MCF 10A (cell line): ENCODE measurements at regions not wholly inside any gene's neighbourhood (a gene's known extent, or its start where the extent isn't known, plus 50 kb on each side); places are given as distances from the start of the nearest gene placed in this dataset.
A peak's percentile ranks its signal among the peaks of the same experiment; 100 is the strongest.

Experiments used
- BruUV-seq: library from RNA; stranded (reverse); fragments of 400-500 nt; replicated peaks from 2 replicates; lab custom pipeline; 2021; lab: Mats Ljungman, UMichigan
- CTCF ChIA-PET: fragments of 300-600 bp; sonication (Branson Sonifier 250); formaldehyde crosslinking; extraction: SDS; loops from one replicate; lab custom pipeline; 2021; ENCODE audit warnings: antibody characterized with exemption, inconsistent platforms; lab: Yijun Ruan, JAX
- POLR2A ChIA-PET: fragments of 300-600, 350-650 bp; sonication (Branson Sonifier 250); formaldehyde crosslinking; extraction: SDS; loops from one replicate; lab custom pipeline; 2020; ENCODE audit warnings: antibody characterized with exemption, inconsistent platforms; lab: Yijun Ruan, JAX
- DNase-seq: peaks from one replicate; pipeline ENCODE4 v3.0.0-alpha.2; 2018; ENCODE audit not compliant: unreplicated experiment
- H3K27ac Mint-ChIP-seq: one replicate; pipeline ENCODE4 v1.8.0; 2022; ENCODE audit warnings: mild to moderate bottlenecking, low read depth, mixed read lengths; ENCODE audit not compliant: unreplicated experiment
- H3K27me3 Mint-ChIP-seq: one replicate; pipeline ENCODE4 v1.8.0; 2022; ENCODE audit warnings: mixed read lengths; ENCODE audit not compliant: insufficient read depth, unreplicated experiment
- H3K36me3 Mint-ChIP-seq: one replicate; pipeline ENCODE4 v1.8.0; 2022; ENCODE audit warnings: mild to moderate bottlenecking, moderate library complexity, mixed read lengths; ENCODE audit not compliant: insufficient read depth, unreplicated experiment
- H3K4me1 Mint-ChIP-seq: one replicate; pipeline ENCODE4 v1.8.0; 2022; ENCODE audit warnings: mixed read lengths; ENCODE audit not compliant: insufficient read depth, unreplicated experiment
- H3K4me3 Mint-ChIP-seq: one replicate; pipeline ENCODE4 v1.8.0; 2022; ENCODE audit warnings: mild to moderate bottlenecking, moderate library complexity, mixed read lengths; ENCODE audit not compliant: unreplicated experiment
- H3K9me3 Mint-ChIP-seq: one replicate; pipeline ENCODE4 v1.8.0; 2022; ENCODE audit warnings: mixed read lengths; ENCODE audit not compliant: unreplicated experiment
- CTCF ChIP-seq: fragments of 200-600 bp; IDR thresholded peaks from one replicate; pipeline ENCODE4 v1.8.0; 2022; ENCODE audit warnings: antibody characterized with exemption, mild to moderate bottlenecking; ENCODE audit not compliant: unreplicated experiment
- intact Hi-C: fragments of 100-400 bp; cut with micrococcal nuclease; formaldehyde crosslinking; loops from 2 replicates; pipeline ENCODE4 v1.14.1; 2022

GRCh38 chr1:91608876-91609275 is 108.2 kb downstream of the CDC7 start:
- no peak for TF ChIP-seq CTCF
- peak; percentile 6 for DNase-seq
- H3K27ac Mint-ChIP-seq: peak overlapping the region; percentile 74

GRCh38 chr1:91609551-91609950 is 108.9 kb downstream of the CDC7 start:
- Mint-ChIP-seq H3K4me3 (no peak overlapping the region), H3K4me1 (peaks cover 45% of the 10 kb centered on the region), H3K9me3 (no peaks in the 10 kb centered on the region), H3K36me3 (no peaks in the 10 kb centered on the region), H3K27me3 (no peaks in the 10 kb centered on the region), H3K27ac (peak overlapping the region; percentile 74)
- DNase-seq: peak; percentile 52
- ChIA-PET POLR2A (interaction anchor here (0.6 to 5.4 kb wide), 13 partner anchors 12 to 276 kb away, joined by 3 to 36 read pairs (median 6); partner anchors contain the start of gene TGFBR3), CTCF (interaction anchor here (0.5 to 4.0 kb wide), 12 partner anchors 11 to 1559 kb away, joined by 3 to 35 read pairs (median 3); no protein-coding TSS in a partner anchor)
- TF ChIP-seq CTCF: no peak
- intact Hi-C loops: no loop called here
- no TSS peak for BruUV-seq

More at GRCh38 chr1:91608876-91609275, 108.2 kb downstream of the CDC7 start:
- no TSS peak for BruUV-seq
- Mint-ChIP-seq H3K9me3 (no peaks in the 10 kb centered on the region), H3K27me3 (no peaks in the 10 kb centered on the region), H3K4me1 (peaks cover 41% of the 10 kb centered on the region), H3K36me3 (no peaks in the 10 kb centered on the region), H3K4me3 (no peak overlapping the region)
- intact Hi-C loops: no loop called here
- CTCF ChIA-PET: interaction anchor here (0.6 to 1.9 kb wide), 8 partner anchors 26 to 239 kb away, joined by 3 to 9 read pairs (median 3); no protein-coding TSS in a partner anchor
- POLR2A ChIA-PET: interaction anchor here (0.5 to 5.4 kb wide), 10 partner anchors 39 to 1230 kb away, joined by 3 to 36 read pairs (median 6); no protein-coding TSS in a partner anchor

- no peaks in the 10 kb centered on the region for H3K9me3 Mint-ChIP-seq
- peaks cover 45% of the 10 kb centered on the region for H3K4me1 Mint-ChIP-seq
- ChIA-PET POLR2A (interaction anchor here (0.9 to 5.4 kb wide), 12 partner anchors 10 to 277 kb away, joined by 3 to 36 read pairs (median 6); partner anchors contain the start of gene TGFBR3), CTCF (interaction anchor here (0.5 to 4.0 kb wide), 11 partner anchors 12 to 1560 kb away, joined by 3 to 35 read pairs (median 3); no protein-coding TSS in a partner anchor)
- no TSS peak for BruUV-seq
- peak overlapping the region; percentile 74 for H3K27ac Mint-ChIP-seq
- H3K36me3 Mint-ChIP-seq: no peaks in the 10 kb centered on the region
- no peak for TF ChIP-seq CTCF
- intact Hi-C loops: no loop called here
- no peaks in the 10 kb centered on the region for H3K27me3 Mint-ChIP-seq
- DNase-seq: no peak
- H3K4me3 Mint-ChIP-seq: no peak overlapping the region
Measured at GRCh38 chr1:91610102-91610501, 109.5 kb downstream of the CDC7 start.

GRCh38 chr1:91610789-91611188 is 110.1 kb downstream of the CDC7 start:
- no peaks in the 10 kb centered on the region for H3K27me3 Mint-ChIP-seq
- no peaks in the 10 kb centered on the region for H3K36me3 Mint-ChIP-seq
- no peak overlapping the region for H3K4me3 Mint-ChIP-seq
- no TSS peak for BruUV-seq
- ChIA-PET POLR2A (interaction anchor here (0.6 to 5.4 kb wide), 19 partner anchors 9 to 1581 kb away, joined by 3 to 36 read pairs (median 3); partner anchors contain the start of gene TGFBR3), CTCF (interaction anchor here (0.7 to 4.0 kb wide), 13 partner anchors 10 to 274 kb away, joined by 3 to 35 read pairs (median 3); no protein-coding TSS in a partner anchor)
- intact Hi-C loops: no loop called here
- no peak for TF ChIP-seq CTCF
- H3K4me1 Mint-ChIP-seq: peaks cover 45% of the 10 kb centered on the region
- no peak for DNase-seq
- H3K9me3 Mint-ChIP-seq: no peaks in the 10 kb centered on the region
- H3K27ac Mint-ChIP-seq: peak overlapping the region; percentile 74
